ENCODE measurements at regions not wholly inside any gene's neighbourhood (a gene's known extent, or its start where the extent isn't known, plus 50 kb on each side); places are given as distances from the start of the nearest gene placed in this dataset.
"Not testable (repeated sequence)": the region's sequence is repeated elsewhere in the genome, so short reads cannot be mapped to it uniquely, and the experiment has no call there.

GRCh38 chr18:60228609-60229595 is 143.7 kb downstream of the MC4R start:
- DNase-seq = no peak
- intact Hi-C loops (cut with DNase I, micrococcal nuclease) = no loop called here
- ATAC-seq = no peak

DNA sequence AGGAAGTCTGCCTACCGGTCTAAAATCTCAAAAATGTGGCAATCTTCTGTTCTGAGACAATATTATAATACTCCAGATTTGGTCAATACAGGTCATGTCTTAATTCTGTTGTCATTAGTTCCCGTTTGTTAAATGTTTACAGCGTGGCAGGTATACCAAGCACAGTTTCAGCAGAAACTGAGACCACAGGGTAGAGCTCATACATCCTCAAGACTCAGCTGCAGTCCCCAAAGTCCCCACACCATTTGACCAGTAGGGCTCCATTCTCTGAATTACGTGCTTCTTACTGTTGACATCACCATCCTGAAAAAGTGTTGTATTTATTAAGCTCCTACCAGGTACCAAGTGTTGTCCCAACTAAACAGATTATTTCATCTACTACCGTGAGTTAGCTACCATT is 157.1 kb downstream of the MC4R start:
- DNase-seq (no peak), ATAC-seq (no peak)
- intact Hi-C loops (cut with DNase I, micrococcal nuclease) = no loop called here

DNA sequence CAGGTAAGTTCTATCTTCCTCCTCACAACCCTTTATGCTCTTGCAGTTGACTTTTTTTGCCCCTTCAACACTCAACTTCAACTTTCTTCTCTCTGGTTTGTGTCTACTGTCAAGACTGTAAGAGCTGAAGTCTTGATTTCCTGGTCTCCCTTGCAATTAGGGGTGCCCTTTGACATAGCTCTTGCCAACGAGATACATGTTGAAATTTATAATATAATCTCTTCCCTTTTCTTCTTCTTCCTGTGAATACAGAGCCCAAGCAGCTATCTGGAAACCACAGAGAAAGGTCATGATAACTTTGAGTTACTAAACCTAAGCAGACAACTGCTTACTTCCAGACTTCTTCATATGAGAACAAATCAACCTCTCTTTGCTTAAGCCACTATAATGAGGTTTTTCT is 163.5 kb downstream of the MC4R start:
- DNase-seq (no peak), ATAC-seq (no peak)
- intact Hi-C loops (cut with DNase I, micrococcal nuclease) = no loop called here

- intact Hi-C loops (cut with DNase I, micrococcal nuclease) = no loop called here
- ATAC-seq (peak; percentile 65), DNase-seq (no peak)
These were observed 169.9 kb downstream of the MC4R start for GRCh38 chr18:60202708-60203107.

DNA sequence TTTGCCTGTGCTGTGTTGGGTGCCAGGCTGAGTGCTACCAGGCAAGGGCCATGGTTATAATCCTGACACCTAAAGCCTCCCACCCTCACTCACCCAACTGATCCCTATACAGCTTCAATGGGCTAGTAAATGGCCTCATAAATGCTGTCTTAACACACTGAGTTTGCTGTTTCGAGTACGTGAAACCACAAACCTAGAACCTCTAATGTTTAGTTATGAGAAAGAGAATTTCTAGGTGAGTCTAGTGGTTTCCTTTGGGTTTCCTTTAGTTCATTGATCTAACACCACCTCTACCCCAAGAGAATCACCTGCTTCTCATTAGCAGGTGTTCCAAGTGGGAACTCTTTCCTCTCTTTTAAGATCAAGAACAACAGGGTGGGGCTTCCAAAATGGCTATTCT is 172.0 kb downstream of the MC4R start:
- ATAC-seq = no peak
- DNase-seq = no peak
- intact Hi-C loops (cut with DNase I, micrococcal nuclease) = no loop called here

DNA sequence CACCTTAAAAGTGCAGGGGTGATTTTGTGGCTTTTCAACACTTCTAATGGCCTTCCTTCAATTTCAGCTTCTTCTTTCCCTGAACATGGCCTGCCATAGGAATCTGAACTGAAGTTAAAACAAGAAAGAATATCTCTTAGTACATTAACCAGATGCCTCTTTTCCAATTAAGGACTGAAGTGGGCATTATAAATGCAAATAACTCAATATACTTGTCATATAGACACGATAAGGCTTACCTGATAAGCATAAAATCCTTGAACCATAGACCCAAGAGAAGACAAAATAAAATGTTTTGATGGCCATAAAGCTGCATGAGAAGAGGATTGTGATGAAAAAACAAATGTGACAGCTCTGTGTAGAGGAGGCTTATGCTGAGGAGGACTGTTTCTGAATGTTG is 173.1 kb downstream of the MC4R start:
- intact Hi-C loops (cut with DNase I, micrococcal nuclease) = no loop called here
- no peak for ATAC-seq
- DNase-seq = no peak

DNA sequence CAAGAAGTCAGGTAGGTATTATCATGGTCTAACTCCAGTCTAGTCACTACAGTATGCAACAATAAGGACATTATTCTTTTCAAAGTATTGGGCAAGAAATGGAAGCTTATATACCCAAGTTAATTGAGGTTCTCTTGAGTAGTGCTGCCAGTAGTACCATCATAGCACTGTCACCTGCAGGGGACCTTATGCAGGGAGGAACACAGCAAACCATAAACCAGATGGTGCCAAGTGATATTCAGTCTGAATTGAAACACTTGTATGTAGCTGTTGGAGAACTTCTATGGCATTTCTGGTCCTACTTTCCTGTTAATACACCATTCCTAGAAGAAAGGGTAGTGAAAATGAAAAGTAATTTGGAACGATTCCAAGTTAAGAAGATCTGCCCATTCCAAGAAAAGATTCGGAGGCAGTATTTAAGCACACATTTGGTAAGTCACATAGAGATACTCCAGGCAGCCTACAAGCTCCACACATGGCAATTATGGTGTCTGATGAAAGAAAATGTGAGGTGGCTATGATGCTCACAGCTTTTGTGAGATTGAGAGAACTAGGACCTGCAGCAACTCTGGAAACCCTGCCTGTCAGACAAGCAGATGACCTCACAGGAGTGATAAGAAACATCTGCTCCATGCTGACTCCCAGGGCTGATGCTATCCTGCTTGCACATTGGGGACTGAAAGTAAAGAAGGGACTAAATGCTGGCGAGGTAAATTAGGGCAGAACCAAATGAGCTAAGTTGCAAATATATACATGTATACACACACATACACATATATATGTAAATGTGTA is 174.7 kb downstream of the MC4R start:
- intact Hi-C loops (cut with DNase I, micrococcal nuclease) = no loop called here
- DNase-seq = no peak
- ATAC-seq = no peak

GRCh38 chr18:60196836-60197606 is 175.6 kb downstream of the MC4R start:
- ATAC-seq (no peak), DNase-seq (no peak)
- intact Hi-C loops (cut with DNase I, micrococcal nuclease) = no loop called here

DNA sequence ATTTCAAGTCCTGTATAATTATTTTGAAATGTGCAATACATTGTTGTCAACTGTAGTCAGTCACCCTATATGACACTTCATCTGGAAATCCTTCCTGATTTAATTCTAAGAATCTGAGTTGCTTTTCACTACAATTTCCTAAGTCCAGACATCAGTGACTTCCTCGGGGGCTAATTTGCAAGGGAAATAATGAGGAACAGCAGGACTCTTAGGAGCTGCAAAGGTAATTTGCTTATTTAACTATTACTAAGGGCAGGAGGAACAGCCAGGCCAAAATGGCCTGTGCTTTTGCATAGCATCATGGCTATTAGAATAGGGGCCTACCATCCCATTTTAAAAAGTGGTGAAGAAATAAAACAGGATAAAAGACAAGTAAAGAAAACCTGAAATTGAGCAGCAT is 178.8 kb downstream of the MC4R start:
- intact Hi-C loops (cut with DNase I, micrococcal nuclease) = no loop called here
- ATAC-seq = no peak
- DNase-seq = no peak

- DNase-seq (no peak), ATAC-seq (no peak)
- intact Hi-C loops (cut with DNase I, micrococcal nuclease) = no loop called here
These were observed 180.6 kb downstream of the MC4R start for GRCh38 chr18:60191926-60192325.

GRCh38 chr18:60189856-60190255 is 182.7 kb downstream of the MC4R start:
- intact Hi-C loops (cut with DNase I, micrococcal nuclease) = no loop called here
- ATAC-seq (no peak), DNase-seq (no peak)

- ATAC-seq = no peak
- intact Hi-C loops (cut with DNase I, micrococcal nuclease) = no loop called here
- no peak for DNase-seq
These were observed 183.6 kb downstream of the MC4R start for GRCh38 chr18:60188958-60189357.

DNA sequence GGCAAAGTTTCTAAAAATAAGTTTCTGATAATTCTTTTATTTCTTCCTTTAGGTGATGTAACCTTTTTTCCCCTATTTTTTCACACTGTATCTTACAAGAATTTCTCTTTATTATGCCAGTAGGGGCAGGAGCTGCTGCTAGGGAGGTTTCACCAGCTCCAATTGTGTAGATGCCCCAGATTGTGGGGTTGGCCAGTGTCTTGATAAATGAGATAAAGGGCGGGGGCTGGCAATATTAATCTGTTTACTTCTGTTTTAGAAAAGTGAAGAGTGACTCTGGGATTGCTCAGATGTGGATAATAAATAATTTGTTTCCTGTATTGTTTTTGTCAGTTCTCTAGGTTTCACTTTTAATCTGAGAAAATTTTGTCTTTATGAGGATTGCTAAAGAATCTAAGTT is 190.4 kb downstream of the MC4R start:
- intact Hi-C loops (cut with DNase I, micrococcal nuclease) = no loop called here
- ATAC-seq (no peak), DNase-seq (no peak)

- DNase-seq (no peak), ATAC-seq (no peak)
- intact Hi-C loops (cut with DNase I, micrococcal nuclease) = no loop called here
These were observed 191.9 kb downstream of the MC4R start for GRCh38 chr18:60180671-60181070.

- intact Hi-C loops (cut with DNase I, micrococcal nuclease); DNase-seq; ATAC-seq: not testable (repeated sequence)
These were observed 194.4 kb downstream of the MC4R start for GRCh38 chr18:60178224-60178623.

DNA sequence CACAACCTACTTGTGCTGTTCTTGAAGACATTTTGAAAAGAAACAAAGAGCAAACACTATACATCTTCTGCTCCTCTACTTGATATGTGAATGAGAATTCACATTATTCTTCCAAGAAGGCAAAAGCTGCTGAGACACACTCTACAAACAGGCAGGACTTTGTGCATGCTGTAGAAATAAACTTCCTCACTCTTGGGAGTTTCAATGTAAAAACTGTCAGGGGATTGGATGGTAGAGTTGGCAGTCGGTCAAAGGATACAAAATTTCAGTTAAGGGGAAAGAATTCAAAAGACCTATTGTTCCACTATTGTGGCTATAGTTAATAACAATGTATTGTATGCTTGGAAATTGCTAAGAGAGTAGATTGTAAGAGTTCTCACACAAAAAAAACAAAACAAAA is 196.3 kb downstream of the MC4R start:
- DNase-seq (no peak), ATAC-seq (no peak)
- intact Hi-C loops (cut with DNase I, micrococcal nuclease) = no loop called here

DNA sequence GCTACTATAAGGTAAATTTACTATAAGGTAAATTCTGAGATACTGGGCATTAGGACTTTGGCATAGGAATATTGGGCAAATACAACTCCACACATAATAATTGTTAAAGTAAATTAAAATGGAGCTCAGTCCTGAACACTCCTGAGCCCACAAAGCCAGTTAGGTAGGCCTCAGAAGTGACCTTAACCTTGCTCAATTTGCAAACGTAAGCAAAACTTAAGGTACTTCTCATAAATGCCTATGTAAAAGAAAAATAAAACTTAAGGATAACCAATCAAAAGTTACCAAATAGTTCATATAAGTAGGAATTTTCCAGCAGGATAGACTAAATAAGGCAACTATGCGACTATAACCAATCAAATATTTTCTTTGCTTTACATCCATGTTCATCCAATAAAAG is 197.7 kb downstream of the MC4R start:
- ATAC-seq (no peak), DNase-seq (no peak)
- intact Hi-C loops (cut with DNase I, micrococcal nuclease) = no loop called here

- ATAC-seq (no peak), DNase-seq (no peak)
- intact Hi-C loops (cut with DNase I, micrococcal nuclease) = no loop called here
These were observed 200.5 kb downstream of the MC4R start for GRCh38 chr18:60172030-60172429.

GRCh38 chr18:60163622-60164021 is 209.0 kb downstream of the MC4R start:
- no peak for ATAC-seq
- intact Hi-C loops (cut with DNase I, micrococcal nuclease) = no loop called here

More at GRCh38 chr18:60163622-60164021, 209.0 kb downstream of the MC4R start:
- no peak for DNase-seq

Measured in left colon (tissue), 2 donors.